ENCODE measurements at regions not wholly inside any gene's neighbourhood (a gene's known extent, or its start where the extent isn't known, plus 50 kb on each side); places are given as distances from the start of the nearest gene placed in this dataset.

DNA sequence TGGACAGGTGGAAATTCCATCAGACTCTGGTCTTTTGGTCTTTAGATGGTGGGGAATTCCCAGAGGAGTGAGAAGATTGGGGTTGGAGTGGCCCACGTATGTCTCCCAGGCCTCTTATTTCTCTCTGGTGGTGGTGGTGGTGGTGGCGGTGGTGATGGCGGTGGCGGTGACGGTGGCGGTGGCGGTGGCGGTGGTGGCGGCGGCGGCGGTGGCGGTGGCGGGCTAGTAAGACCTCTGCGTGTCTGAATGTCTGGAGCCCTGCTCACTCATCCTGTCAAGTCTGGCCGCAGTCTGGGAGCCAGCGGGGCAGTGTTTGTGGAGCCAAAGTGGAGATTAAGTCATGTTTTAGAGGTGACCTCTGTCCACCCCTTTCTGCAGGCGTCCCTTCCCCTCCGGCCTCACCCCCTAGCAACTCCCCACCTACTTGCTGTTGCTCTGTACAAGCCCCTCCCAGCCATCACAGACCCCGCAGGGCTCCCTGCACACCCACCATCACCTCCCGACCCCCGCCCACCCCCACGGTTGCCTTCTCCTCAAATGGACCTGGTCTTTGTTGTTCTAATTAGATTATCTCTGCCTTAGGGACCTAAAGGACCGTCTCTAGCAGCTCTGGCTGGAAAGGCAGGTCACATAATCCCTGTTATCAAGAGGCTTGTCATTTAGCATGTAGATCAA lies 165.0 kb upstream of the TBX20 start:
- Mint-ChIP-seq H3K27me3 (ENCODE audit: insufficient read depth, unreplicated experiment) (peaks cover 14% of the 10 kb centered on the region), H3K4me1 (ENCODE audit: low read depth, unreplicated experiment) (no peaks in the 10 kb centered on the region), H3K4me3 (ENCODE audit: unreplicated experiment) (no peak overlapping the region), H3K27ac (ENCODE audit: unreplicated experiment) (no peak overlapping the region), H3K36me3 (ENCODE audit: insufficient read depth, unreplicated experiment) (no peaks in the 10 kb centered on the region), H3K9me3 (ENCODE audit: unreplicated experiment) (no peaks in the 10 kb centered on the region)
- ChIA-PET CTCF (no interaction called here), POLR2A (no interaction called here)
- Histone ChIP-seq H3K9me3 (no peaks in the 10 kb centered on the region), H3K4me3 (ENCODE audit: low read depth, low read length) (no peak overlapping the region), H3K4me1 (no peaks in the 10 kb centered on the region), H3K27me3 (replicated peaks; ENCODE audit: control insufficient read depth, insufficient read depth, low read length) (no peaks in the 10 kb centered on the region), H3K36me3 (ENCODE audit: control insufficient read depth, insufficient read depth, low read length) (no peaks in the 10 kb centered on the region)
- no peak for DNase-seq
- TF ChIP-seq, protein P1, sequence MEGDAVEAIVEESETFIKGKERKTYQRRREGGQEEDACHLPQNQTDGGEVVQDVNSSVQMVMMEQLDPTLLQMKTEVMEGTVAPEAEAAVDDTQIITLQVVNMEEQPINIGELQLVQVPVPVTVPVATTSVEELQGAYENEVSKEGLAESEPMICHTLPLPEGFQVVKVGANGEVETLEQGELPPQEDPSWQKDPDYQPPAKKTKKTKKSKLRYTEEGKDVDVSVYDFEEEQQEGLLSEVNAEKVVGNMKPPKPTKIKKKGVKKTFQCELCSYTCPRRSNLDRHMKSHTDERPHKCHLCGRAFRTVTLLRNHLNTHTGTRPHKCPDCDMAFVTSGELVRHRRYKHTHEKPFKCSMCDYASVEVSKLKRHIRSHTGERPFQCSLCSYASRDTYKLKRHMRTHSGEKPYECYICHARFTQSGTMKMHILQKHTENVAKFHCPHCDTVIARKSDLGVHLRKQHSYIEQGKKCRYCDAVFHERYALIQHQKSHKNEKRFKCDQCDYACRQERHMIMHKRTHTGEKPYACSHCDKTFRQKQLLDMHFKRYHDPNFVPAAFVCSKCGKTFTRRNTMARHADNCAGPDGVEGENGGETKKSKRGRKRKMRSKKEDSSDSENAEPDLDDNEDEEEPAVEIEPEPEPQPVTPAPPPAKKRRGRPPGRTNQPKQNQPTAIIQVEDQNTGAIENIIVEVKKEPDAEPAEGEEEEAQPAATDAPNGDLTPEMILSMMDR (IDR thresholded peaks at IDR 0.05; ENCODE audit: insufficient read depth in 1 of 2, low read depth in 1 of 2, low read length in 1 of 2, severe bottlenecking in 1 of 2, unreplicated experiment in 1 of 2), result no peak
- intact Hi-C loops (cut with micrococcal nuclease; ENCODE audit: unreplicated experiment), result no loop called here
- BruUV-seq (replicated peaks), result no TSS peak

DNA sequence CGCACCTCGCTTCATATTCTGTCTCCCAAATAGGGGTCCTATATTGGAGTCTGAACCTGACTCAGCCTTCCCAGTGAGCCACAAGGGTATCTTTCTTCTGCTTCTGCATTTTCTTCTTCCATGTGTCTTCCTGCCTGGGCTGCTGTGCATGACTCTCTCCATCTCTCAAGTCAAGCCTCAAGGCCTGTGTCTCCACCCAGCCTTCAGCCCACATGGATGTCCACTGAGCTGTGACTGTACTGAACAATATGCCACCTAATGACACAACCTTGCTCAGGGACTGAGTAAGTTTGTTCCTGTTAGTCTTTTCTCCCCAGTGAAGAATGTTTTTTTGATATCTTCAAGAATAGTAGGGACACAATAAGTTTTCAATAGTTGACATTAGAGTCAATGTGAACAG lies 162.7 kb upstream of the TBX20 start:
- ChIA-PET POLR2A (no interaction called here), CTCF (no interaction called here)
- Histone ChIP-seq H3K36me3 (ENCODE audit: control insufficient read depth, insufficient read depth, low read length) (no peaks in the 10 kb centered on the region), H3K27me3 (replicated peaks; ENCODE audit: control insufficient read depth, insufficient read depth, low read length) (no peaks in the 10 kb centered on the region), H3K9me3 (no peaks in the 10 kb centered on the region), H3K4me1 (no peaks in the 10 kb centered on the region), H3K4me3 (ENCODE audit: low read depth, low read length) (no peak overlapping the region)
- intact Hi-C loops (cut with micrococcal nuclease; ENCODE audit: unreplicated experiment), result no loop called here
- BruUV-seq (replicated peaks), result no TSS peak
- no peaks in the 10 kb centered on the region for H3K9me3 Mint-ChIP-seq (ENCODE audit: unreplicated experiment)
- H3K4me1 Mint-ChIP-seq (ENCODE audit: low read depth, unreplicated experiment), result no peaks in the 10 kb centered on the region
- TF ChIP-seq, protein P1 (IDR thresholded peaks at IDR 0.05; ENCODE audit: insufficient read depth in 1 of 2, low read depth in 1 of 2, low read length in 1 of 2, severe bottlenecking in 1 of 2, unreplicated experiment in 1 of 2), result no peak
- no peak overlapping the region for H3K4me3 Mint-ChIP-seq (ENCODE audit: unreplicated experiment)
- no peaks in the 10 kb centered on the region for H3K36me3 Mint-ChIP-seq (ENCODE audit: insufficient read depth, unreplicated experiment)
- H3K27me3 Mint-ChIP-seq (ENCODE audit: insufficient read depth, unreplicated experiment), result peaks cover 25% of the 10 kb centered on the region
- no peak for DNase-seq
- H3K27ac Mint-ChIP-seq (ENCODE audit: unreplicated experiment), result no peak overlapping the region

DNA sequence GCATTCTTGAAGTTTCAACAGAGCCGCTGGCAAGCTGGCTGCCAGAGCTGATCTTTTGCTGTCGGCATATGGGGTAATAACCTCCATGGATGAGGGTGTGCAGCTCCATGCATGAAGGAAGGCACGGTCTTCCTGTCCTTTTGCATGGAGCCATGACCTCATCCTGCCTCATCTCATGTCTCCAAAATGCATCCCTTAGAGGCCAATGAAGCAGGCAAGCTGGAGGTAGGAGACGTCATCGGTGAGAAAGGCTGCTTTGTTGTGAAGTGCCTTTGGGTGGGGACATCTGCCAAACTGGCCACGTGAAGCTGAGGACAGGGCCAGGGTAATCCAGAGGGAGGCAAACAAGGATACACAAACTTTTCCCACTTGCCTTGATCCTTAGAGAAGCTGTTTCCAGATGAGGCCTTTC lies 161.5 kb upstream of the TBX20 start:
- ChIA-PET POLR2A (no interaction called here), CTCF (interaction anchor here (1.3 kb wide), 1 partner anchor 9 kb away, joined by 4 read pairs; no protein-coding TSS in a partner anchor)
- Mint-ChIP-seq H3K36me3 (ENCODE audit: insufficient read depth, unreplicated experiment) (no peaks in the 10 kb centered on the region), H3K4me1 (ENCODE audit: low read depth, unreplicated experiment) (no peaks in the 10 kb centered on the region), H3K4me3 (ENCODE audit: unreplicated experiment) (no peak overlapping the region), H3K9me3 (ENCODE audit: unreplicated experiment) (no peaks in the 10 kb centered on the region), H3K27me3 (ENCODE audit: insufficient read depth, unreplicated experiment) (peaks cover 25% of the 10 kb centered on the region), H3K27ac (ENCODE audit: unreplicated experiment) (no peak overlapping the region)
- H3K4me3 ChIP-seq (ENCODE audit: low read depth, low read length), result no peak overlapping the region
- H3K9me3 ChIP-seq, result no peaks in the 10 kb centered on the region
- H3K27me3 ChIP-seq (replicated peaks; ENCODE audit: control insufficient read depth, insufficient read depth, low read length), result no peaks in the 10 kb centered on the region
- DNase-seq, result no peak
- TF ChIP-seq, protein P1 (IDR thresholded peaks at IDR 0.05; ENCODE audit: insufficient read depth in 1 of 2, low read depth in 1 of 2, low read length in 1 of 2, severe bottlenecking in 1 of 2, unreplicated experiment in 1 of 2), result no peak
- H3K4me1 ChIP-seq, result no peaks in the 10 kb centered on the region
- BruUV-seq (replicated peaks), result no TSS peak
- no peaks in the 10 kb centered on the region for H3K36me3 ChIP-seq (ENCODE audit: control insufficient read depth, insufficient read depth, low read length)
- intact Hi-C loops (cut with micrococcal nuclease; ENCODE audit: unreplicated experiment), result no loop called here
